ENCODE measurements at regions not wholly inside any gene's neighbourhood (a gene's known extent, or its start where the extent isn't known, plus 50 kb on each side); places are given as distances from the start of the nearest gene placed in this dataset.
"Not testable (repeated sequence)": the region's sequence is repeated elsewhere in the genome, so short reads cannot be mapped to it uniquely, and the experiment has no call there.

DNA sequence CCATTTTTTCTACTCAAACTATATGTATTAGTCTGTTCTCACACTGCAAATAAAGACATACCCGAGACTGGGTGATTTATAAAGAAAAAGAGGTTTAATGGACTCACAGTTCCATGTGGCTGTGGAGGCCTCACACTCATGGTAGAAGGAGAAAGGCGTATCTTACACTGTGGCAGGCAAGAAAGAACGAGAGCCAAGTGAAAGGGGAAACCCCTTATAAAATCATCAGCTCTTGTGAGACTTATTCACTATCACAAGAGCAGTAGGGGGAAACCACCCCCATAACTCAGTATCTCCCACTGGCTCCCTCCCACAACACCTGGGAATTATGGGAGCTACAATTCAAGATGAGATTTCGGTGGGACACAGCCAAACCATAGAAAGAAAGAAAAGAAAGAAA lies 266.3 kb upstream of the TLE3 start:
- intact Hi-C loops (cut with micrococcal nuclease; ENCODE audit: unreplicated experiment); BruUV-seq (replicated peaks); H3K27ac ChIP-seq (ENCODE audit: control insufficient read depth, insufficient read depth); POLR2A ChIA-PET; H3K4me1 ChIP-seq (ENCODE audit: control insufficient read depth, insufficient read depth, low read length); H3K36me3 ChIP-seq (ENCODE audit: control insufficient read depth in 2 of 2, insufficient read depth in 2 of 2, low read length in 1 of 2); FAIRE-seq; H3K27me3 ChIP-seq (replicated peaks in 1 of 2; ENCODE audit: control insufficient read depth in 2 of 2, insufficient read depth in 2 of 2, low read length in 1 of 2); in situ Hi-C loops (cut with MboI); H3K4me3 ChIP-seq; ATAC-seq; H3K9me3 ChIP-seq (replicated peaks; ENCODE audit: control insufficient read depth, insufficient read depth, low read length); H3K79me2 ChIP-seq (ENCODE audit: control insufficient read depth, insufficient read depth, low read length); H3K4me2 ChIP-seq (ENCODE audit: control insufficient read depth, insufficient read depth); H3K9ac ChIP-seq (ENCODE audit: control insufficient read depth, insufficient read depth, low read length); DNase-seq (ENCODE audit: low read depth, low spot score); H4K20me1 ChIP-seq (ENCODE audit: control insufficient read depth, insufficient read depth); H2AFZ ChIP-seq (ENCODE audit: control insufficient read depth, low read depth, low read length): not testable (repeated sequence)
- ChIA-PET SMC1A (ENCODE audit: uncharacterized antibody, unreplicated experiment) (interaction anchor here (1.1 kb wide), 1 partner anchor 236 kb away, joined by 3 read pairs; no protein-coding TSS in a partner anchor), RAD21 (ENCODE audit: unreplicated experiment) (interaction anchor here (1.0 to 1.1 kb wide), 2 partner anchors 156 to 886 kb away, joined by 3 read pairs; no protein-coding TSS in a partner anchor), CTCF (interaction anchor here (0.6 to 1.6 kb wide), 6 partner anchors 11 to 787 kb away, joined by 3 to 5 read pairs (median 4); no protein-coding TSS in a partner anchor)
- 31% methylated on average over 4 of the region's 4 CpGs for WGBS (ENCODE audit: insufficient coverage, insufficient replicate concordance, low lambda C conversion rate, missing lambda C conversion rate)

GRCh38 chr15:70362886-70363285 lies 265.2 kb upstream of the TLE3 start:
- no peak for FAIRE-seq

More at GRCh38 chr15:70362886-70363285, 265.2 kb upstream of the TLE3 start:
- Histone ChIP-seq H4K20me1 (ENCODE audit: control insufficient read depth, insufficient read depth) (no peaks in the 10 kb centered on the region), H2AFZ (ENCODE audit: control insufficient read depth, low read depth, low read length) (no peak overlapping the region), H3K4me1 (ENCODE audit: control insufficient read depth, insufficient read depth, low read length) (no peaks in the 10 kb centered on the region), H3K4me2 (ENCODE audit: control insufficient read depth, insufficient read depth) (no peak overlapping the region), H3K4me3 (no peak overlapping the region), H3K36me3 (ENCODE audit: control insufficient read depth in 2 of 2, insufficient read depth in 2 of 2, low read length in 1 of 2) (no peaks in the 10 kb centered on the region), H3K9me3 (replicated peaks; ENCODE audit: control insufficient read depth, insufficient read depth, low read length) (no peaks in the 10 kb centered on the region), H3K79me2 (ENCODE audit: control insufficient read depth, insufficient read depth, low read length) (no peaks in the 10 kb centered on the region), H3K9ac (ENCODE audit: control insufficient read depth, insufficient read depth, low read length) (no peak overlapping the region), H3K27me3 (replicated peaks in 1 of 2; ENCODE audit: control insufficient read depth in 2 of 2, insufficient read depth in 2 of 2, low read length in 1 of 2) (no peaks in the 10 kb centered on the region; a peak in 1 of 4 replicates), H3K27ac (ENCODE audit: control insufficient read depth, insufficient read depth) (no peak overlapping the region)
- no peak for DNase-seq (ENCODE audit: low read depth, low spot score)
- RAD21 ChIA-PET (ENCODE audit: unreplicated experiment): interaction anchor here (0.7 to 1.1 kb wide), 4 partner anchors 104 to 885 kb away, joined by 3 read pairs; no protein-coding TSS in a partner anchor
- in situ Hi-C loops (cut with MboI): no loop called here
- peak; percentile 59; the same call in 2 of the 3 replicates for ATAC-seq
- SMC1A ChIA-PET (ENCODE audit: uncharacterized antibody, unreplicated experiment): interaction anchor here (1.1 kb wide), 1 partner anchor 235 kb away, joined by 3 read pairs; no protein-coding TSS in a partner anchor
- POLR2A ChIA-PET: no interaction called here
- BruUV-seq (replicated peaks): no TSS peak
- CTCF ChIA-PET: interaction anchor here (0.9 to 1.6 kb wide), 5 partner anchors 9 to 839 kb away, joined by 3 to 5 read pairs (median 4); no protein-coding TSS in a partner anchor
- intact Hi-C loops (cut with micrococcal nuclease; ENCODE audit: unreplicated experiment): no loop called here
- TF ChIP-seq, protein P1, sequence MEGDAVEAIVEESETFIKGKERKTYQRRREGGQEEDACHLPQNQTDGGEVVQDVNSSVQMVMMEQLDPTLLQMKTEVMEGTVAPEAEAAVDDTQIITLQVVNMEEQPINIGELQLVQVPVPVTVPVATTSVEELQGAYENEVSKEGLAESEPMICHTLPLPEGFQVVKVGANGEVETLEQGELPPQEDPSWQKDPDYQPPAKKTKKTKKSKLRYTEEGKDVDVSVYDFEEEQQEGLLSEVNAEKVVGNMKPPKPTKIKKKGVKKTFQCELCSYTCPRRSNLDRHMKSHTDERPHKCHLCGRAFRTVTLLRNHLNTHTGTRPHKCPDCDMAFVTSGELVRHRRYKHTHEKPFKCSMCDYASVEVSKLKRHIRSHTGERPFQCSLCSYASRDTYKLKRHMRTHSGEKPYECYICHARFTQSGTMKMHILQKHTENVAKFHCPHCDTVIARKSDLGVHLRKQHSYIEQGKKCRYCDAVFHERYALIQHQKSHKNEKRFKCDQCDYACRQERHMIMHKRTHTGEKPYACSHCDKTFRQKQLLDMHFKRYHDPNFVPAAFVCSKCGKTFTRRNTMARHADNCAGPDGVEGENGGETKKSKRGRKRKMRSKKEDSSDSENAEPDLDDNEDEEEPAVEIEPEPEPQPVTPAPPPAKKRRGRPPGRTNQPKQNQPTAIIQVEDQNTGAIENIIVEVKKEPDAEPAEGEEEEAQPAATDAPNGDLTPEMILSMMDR (IDR thresholded peaks at IDR 0.05 in 2 of 3, conservative IDR thresholded peaks at IDR 0.05 in 1 of 3; ENCODE audit: control insufficient read depth in 2 of 3, extremely low read depth in 1 of 3, insufficient read depth in 1 of 3, low read depth in 3 of 3, low read length in 3 of 3): peak; percentile 35 to 51 (median 49); a peak in 5 of 6 replicates
- peak; percentile 47 for TF ChIP-seq RAD21 (IDR thresholded peaks at IDR 0.05; ENCODE audit: insufficient read depth, low read depth, low read length)
- peak; percentile 50; the same call in 1 of the 2 replicates for TF ChIP-seq SMC3 (IDR thresholded peaks at IDR 0.05; ENCODE audit: borderline replicate concordance, low read length)
- TF ChIP-seq TCF7 (IDR thresholded peaks at IDR 0.05; ENCODE audit: borderline replicate concordance): no peak
- 68% methylated on average over 6 of the region's 6 CpGs for WGBS (ENCODE audit: insufficient coverage, insufficient replicate concordance, low lambda C conversion rate, missing lambda C conversion rate)
